ENCODE measurements at regions not wholly inside any gene's neighbourhood (a gene's known extent, or its start where the extent isn't known, plus 50 kb on each side); places are given as distances from the start of the nearest gene placed in this dataset.
A peak's percentile ranks its signal among the peaks of the same experiment; 100 is the strongest.

GRCh38 chr13:62065016-62065415, 649.4 kb upstream of the PCDH20 start:
- DNase-seq = no peak

GRCh38 chr13:62061751-62062150, 646.1 kb upstream of the PCDH20 start:
- DNase-seq = no peak

GRCh38 chr13:62060570-62060969, 644.9 kb upstream of the PCDH20 start:
- no peak for DNase-seq

- DNase-seq = no peak
These were observed 641.6 kb upstream of the PCDH20 start for GRCh38 chr13:62057286-62057685.

GRCh38 chr13:62049992-62050391, 634.3 kb upstream of the PCDH20 start:
- DNase-seq = no peak

GRCh38 chr13:62046512-62046911, 630.9 kb upstream of the PCDH20 start:
- DNase-seq = no peak

- DNase-seq = no peak
These were observed 628.0 kb upstream of the PCDH20 start for GRCh38 chr13:62043600-62043999.

- DNase-seq = no peak
These were observed 625.2 kb upstream of the PCDH20 start for GRCh38 chr13:62040806-62041205.

- no peak for DNase-seq
These were observed 624.4 kb upstream of the PCDH20 start for GRCh38 chr13:62040078-62040477.

GRCh38 chr13:62038214-62038613, 622.6 kb upstream of the PCDH20 start:
- no peak for DNase-seq

- no peak for DNase-seq
These were observed 620.3 kb upstream of the PCDH20 start for GRCh38 chr13:62035981-62036380.

GRCh38 chr13:62033934-62034333, 618.3 kb upstream of the PCDH20 start:
- no peak for DNase-seq

GRCh38 chr13:62022369-62022768, 606.7 kb upstream of the PCDH20 start:
- no peak for DNase-seq

- DNase-seq = no peak
These were observed 604.2 kb upstream of the PCDH20 start for GRCh38 chr13:62019858-62020257.

- peak; percentile 45 for DNase-seq
These were observed 598.6 kb upstream of the PCDH20 start for GRCh38 chr13:62014299-62014698.

GRCh38 chr13:62003452-62003851, 587.8 kb upstream of the PCDH20 start:
- DNase-seq = no peak

- DNase-seq = no peak
These were observed 578.5 kb upstream of the PCDH20 start for GRCh38 chr13:61994174-61994573.

GRCh38 chr13:61989978-61990377, 574.3 kb upstream of the PCDH20 start:
- no peak for DNase-seq

GRCh38 chr13:61988810-61989209, 573.2 kb upstream of the PCDH20 start:
- DNase-seq = no peak

GRCh38 chr13:61975001-61975400, 559.4 kb upstream of the PCDH20 start:
- DNase-seq = no peak

- no peak for DNase-seq
These were observed 550.1 kb upstream of the PCDH20 start for GRCh38 chr13:61965756-61966155.

GRCh38 chr13:61960981-61961380, 545.3 kb upstream of the PCDH20 start:
- DNase-seq = no peak

GRCh38 chr13:61954092-61954491, 538.4 kb upstream of the PCDH20 start:
- peak; percentile 18 for DNase-seq

- no peak for DNase-seq
These were observed 535.2 kb upstream of the PCDH20 start for GRCh38 chr13:61950828-61951227.

- DNase-seq = no peak
These were observed 528.8 kb upstream of the PCDH20 start for GRCh38 chr13:61944329-61944929.

- no peak for DNase-seq
These were observed 520.1 kb upstream of the PCDH20 start for GRCh38 chr13:61935710-61936109.

Data from NCI-H1694 (cell line).